HepG2 (cell line): ENCODE measurements at regions not wholly inside any gene's neighbourhood (a gene's known extent, or its start where the extent isn't known, plus 50 kb on each side); places are given as distances from the start of the nearest gene placed in this dataset.

Experiments used
- CREBL2 ChIP-seq: sonication (generic); formaldehyde crosslinking; IDR thresholded peaks from 2 replicates; pipeline ENCODE4 v1.8.1; 2023; ENCODE audit warnings: missing genetic modification reagents, mild to moderate bottlenecking, borderline replicate concordance
- CTCF ChIP-seq: sonication (generic); formaldehyde crosslinking; IDR thresholded peaks from 2 replicates; pipeline ENCODE4 v1.5.0; 2020; ENCODE audit warnings: mild to moderate bottlenecking, missing genetic modification reagents, moderate library complexity
- HHEX ChIP-seq: IDR thresholded peaks from 2 replicates; pipeline ENCODE4 v1.6.1; 2016; ENCODE audit warnings: control low read depth
- NCOA1 ChIP-seq: sonication (generic); formaldehyde crosslinking; IDR thresholded peaks from 2 replicates; pipeline ENCODE4 v1.9.0; 2021; ENCODE audit warnings: missing genetic modification reagents
- POLR2AphosphoS5 ChIP-seq: IDR thresholded peaks from 2 replicates; pipeline ENCODE4 v1.6.1; 2012; ENCODE audit warnings: low read depth, low read length
- SOX5 ChIP-seq: IDR thresholded peaks from 2 replicates; pipeline ENCODE4 v1.6.1; 2016; ENCODE audit warnings: borderline replicate concordance
- STAT5B ChIP-seq: sonication (generic); formaldehyde crosslinking; IDR thresholded peaks from 2 replicates; pipeline ENCODE4 v1.4.0; 2020; ENCODE audit warnings: missing genetic modification reagents
- TCF7L2 ChIP-seq: IDR thresholded peaks from 2 replicates; pipeline ENCODE4 v1.6.1; 2011; ENCODE audit warnings: mild to moderate bottlenecking, low read depth, low read length, moderate library complexity
- ZNF354B ChIP-seq: sonication (generic); formaldehyde crosslinking; IDR thresholded peaks from 2 replicates; pipeline ENCODE4 v1.8.0; 2022; ENCODE audit warnings: mild to moderate bottlenecking, missing genetic modification reagents
- ZNF639 ChIP-seq: conservative IDR thresholded peaks from 2 replicates; pipeline ENCODE4 v1.6.1; 2018; ENCODE audit warnings: missing genetic modification reagents
- ZNF770 ChIP-seq: sonication (generic); formaldehyde crosslinking; IDR thresholded peaks from 2 replicates; pipeline ENCODE4 v1.5.0; 2020; ENCODE audit warnings: mild to moderate bottlenecking, missing genetic modification reagents

- TF ChIP-seq TCF7L2 (no peak), POLR2AphosphoS5 (no peak), STAT5B (CRISPR knock-in tag) (no peak), CREBL2 (CRISPR knock-in tag) (no peak), ZNF354B (CRISPR knock-in tag) (no peak), ZNF639 (CRISPR knock-in tag) (no peak), NCOA1 (no peak), ZNF770 (CRISPR knock-in tag) (no peak), SOX5 (CRISPR knock-in tag) (no peak), CTCF (CRISPR knock-in tag) (no peak), HHEX (CRISPR knock-in tag) (no peak)
Observed at GRCh38 chr3:13139471-13140065, 66.3 kb upstream of the IQSEC1 start.
